NCI-H69 (cell line): ENCODE measurements at regions not wholly inside any gene's neighbourhood (a gene's known extent, or its start where the extent isn't known, plus 50 kb on each side); places are given as distances from the start of the nearest gene placed in this dataset.
"Not testable (repeated sequence)": the region's sequence is repeated elsewhere in the genome, so short reads cannot be mapped to it uniquely, and the experiment has no call there.

Experiments
- DNase-seq: peaks from one replicate; lab custom pipeline; 2025; lab: John Stamatoyannopoulos, UW

DNA sequence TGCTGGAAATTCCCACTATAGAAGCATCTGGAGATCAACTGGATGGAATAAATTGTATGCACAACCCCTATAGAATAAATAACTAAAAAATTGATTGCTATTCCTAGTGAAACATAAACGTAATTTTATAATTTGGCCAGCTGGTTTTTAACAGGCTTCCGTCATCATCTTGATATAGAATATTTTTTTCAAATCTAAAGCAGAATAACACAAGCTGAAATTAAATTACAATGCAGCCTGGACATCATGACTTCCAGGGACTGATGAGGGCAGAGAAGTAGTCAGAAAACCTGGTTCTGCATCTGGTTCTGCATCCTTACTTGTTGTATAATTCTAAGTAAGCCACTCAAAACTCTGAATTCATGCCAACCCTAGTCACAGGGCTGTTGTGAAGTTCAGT lies 146.1 kb downstream of the MEX3B start:
- no peak for DNase-seq

DNA sequence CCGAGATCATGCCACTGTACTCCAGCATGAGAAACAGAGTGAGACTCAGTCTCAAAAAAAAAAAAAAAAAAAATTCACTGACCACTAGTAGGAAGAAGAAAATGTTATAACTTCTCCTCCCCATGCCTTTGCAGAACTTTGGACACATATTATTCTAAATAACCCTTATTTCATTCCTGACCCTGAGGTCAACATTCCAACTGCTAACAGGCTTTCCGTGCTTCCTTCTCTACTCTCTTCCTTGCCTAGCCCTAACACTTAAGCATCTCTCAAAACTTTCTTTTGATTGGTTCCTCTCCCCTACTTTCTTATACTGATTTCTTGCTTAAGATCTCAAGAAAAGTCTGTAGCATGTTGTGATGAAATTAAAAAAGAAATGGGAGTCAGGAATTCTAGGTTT lies 146.8 kb downstream of the MEX3B start:
- DNase-seq = no peak

DNA sequence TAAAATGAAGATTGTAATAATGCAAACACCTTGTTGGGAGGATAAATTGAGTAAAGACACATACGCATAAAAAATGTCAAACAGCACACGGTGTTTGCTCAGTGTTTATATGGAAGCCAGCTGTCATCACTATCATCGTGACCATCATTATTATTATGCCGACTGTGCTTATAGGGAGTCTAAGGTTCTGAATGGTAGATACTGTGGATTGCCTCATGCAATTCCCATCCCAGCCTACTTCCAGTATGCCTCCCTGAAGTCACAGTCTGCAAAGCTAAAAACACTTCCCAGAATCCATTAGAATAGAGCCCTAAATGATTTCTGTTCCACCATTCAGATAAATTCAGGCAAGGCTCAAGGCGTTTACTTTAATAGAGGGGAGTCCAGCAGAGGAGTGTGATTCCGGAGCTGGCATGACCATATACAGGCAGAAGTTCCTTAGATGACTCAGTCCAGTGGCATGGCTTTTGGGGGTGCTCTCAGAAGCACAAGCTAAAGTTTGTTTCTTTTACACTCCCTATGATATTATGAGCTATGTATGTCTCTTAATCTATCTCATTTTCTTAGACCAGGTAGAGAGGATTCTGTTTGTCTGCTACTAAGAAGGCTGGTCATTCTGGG lies 148.7 kb downstream of the MEX3B start:
- DNase-seq = peak; percentile 28

DNA sequence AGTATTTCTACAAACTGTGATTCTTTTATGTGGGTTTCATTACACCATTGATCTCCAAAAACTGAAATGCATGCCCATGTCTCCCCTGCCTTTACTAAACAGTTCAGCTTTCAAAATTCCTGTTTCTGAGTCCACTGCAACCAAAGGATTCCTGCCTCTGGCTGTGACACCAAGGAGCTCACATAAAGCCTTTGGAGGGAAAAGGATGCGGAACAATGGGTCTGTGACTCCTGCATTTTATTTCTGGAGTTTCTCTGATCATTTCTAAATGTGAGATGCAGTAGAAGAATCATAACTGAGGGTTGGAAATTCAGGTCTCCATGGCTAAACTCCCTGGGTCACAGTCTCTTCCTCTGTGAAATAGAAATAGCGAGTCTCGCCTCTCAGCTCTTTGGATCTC lies 149.5 kb downstream of the MEX3B start:
- DNase-seq = no peak

DNA sequence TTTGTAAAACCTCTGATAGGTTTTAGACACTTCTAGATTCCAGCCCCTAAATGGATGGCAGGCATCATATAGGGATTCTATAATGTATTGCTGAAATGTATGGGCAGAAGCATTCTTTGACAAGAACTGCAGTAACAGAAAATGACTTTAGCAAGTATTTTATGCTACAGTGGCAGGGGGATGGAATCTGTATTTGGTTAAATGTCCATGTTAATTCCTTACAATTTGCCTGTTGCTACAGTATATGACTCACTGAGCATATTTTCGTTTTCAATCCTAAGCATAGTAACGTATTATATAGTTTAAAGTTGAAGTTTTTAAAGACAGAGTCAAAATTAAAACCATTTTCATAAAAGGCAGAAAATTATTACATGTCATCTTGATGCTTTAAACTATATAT lies 150.1 kb downstream of the MEX3B start:
- no peak for DNase-seq

DNA sequence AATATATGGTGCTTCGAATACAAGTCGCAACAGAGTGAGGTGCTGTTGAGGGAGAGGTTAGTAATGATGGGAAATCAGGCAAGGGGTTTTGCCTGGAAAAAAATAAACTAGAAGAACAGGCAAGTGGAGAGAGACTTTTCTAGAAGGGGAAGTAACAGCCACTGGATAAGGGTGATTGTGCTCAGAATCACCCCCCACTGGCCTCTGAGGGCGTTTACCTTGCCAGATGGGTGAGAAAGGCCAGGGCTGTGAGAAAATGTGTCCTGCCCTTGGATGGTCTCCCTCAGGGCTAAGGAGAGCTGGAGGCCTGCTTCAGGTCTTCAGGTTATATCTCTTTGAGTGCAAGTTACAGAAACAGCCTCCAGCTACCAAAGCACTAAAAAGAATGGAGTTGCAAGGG lies 151.8 kb downstream of the MEX3B start:
- no peak for DNase-seq

DNA sequence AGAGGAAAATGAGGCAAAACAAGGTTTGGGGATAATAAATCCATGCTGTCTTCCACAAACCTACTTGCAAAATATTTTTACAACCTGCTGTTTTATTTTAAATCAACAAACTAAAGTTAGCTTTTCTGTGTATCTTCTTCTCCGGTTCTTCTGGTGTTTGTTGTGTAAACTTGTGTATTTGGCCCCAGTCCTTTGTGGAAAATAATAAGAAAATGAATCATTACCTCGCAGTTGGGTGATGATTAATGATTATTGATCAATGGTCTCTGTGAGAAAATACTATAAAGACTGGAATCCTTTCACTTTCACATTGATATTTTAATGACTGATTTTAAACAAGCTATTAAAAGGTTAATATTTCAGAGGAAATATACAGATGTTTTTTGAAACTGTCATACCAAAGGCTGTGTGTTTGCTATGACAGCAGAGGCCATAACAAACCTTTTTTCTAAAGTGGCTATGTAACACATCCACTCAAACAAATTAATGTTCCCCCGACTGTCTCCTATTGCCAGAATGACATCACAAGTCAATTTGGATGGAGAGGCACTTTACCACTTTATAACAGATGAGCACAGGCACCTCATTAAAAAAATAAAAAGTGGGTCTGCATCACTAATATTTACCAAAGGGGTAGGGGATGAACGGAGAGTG lies 152.5 kb downstream of the MEX3B start:
- peak; percentile 3 for DNase-seq

DNA sequence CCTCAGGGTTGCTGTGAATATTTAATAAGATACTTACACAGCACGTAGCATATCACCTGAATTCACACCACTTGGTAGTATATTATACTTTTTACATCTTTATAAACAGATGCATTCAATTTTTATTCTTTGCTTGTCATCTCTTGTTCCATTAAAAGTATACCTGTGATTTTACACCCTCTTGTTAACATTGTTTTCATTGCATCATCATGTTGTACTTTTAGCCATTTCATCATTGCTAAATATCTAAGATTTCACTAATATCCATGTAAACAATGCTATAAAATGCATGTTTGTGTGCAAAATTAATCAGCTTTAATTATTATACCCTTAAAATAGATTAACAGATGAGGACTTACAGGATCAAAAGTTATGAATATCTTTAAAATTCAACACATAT lies 155.3 kb downstream of the MEX3B start:
- no peak for DNase-seq

DNA sequence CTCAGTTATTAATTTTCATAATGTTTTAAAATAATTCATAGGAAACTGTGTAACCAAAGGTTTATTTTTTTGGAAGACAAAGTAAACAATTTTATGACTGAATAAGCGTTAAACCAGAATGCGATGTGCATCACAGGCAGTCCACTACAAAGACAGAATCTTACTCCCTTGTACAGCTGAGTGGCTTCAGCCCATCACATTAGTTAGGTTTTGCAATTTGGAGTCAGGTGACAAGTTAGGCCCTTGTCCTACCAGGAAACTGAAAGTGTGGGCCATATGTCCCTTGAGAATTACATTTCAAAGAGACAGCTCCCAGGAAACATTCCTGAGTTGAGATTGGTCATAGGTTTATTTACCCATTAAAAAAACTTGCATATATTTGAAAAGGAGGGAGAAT lies 156.3 kb downstream of the MEX3B start:
- DNase-seq = no peak

DNA sequence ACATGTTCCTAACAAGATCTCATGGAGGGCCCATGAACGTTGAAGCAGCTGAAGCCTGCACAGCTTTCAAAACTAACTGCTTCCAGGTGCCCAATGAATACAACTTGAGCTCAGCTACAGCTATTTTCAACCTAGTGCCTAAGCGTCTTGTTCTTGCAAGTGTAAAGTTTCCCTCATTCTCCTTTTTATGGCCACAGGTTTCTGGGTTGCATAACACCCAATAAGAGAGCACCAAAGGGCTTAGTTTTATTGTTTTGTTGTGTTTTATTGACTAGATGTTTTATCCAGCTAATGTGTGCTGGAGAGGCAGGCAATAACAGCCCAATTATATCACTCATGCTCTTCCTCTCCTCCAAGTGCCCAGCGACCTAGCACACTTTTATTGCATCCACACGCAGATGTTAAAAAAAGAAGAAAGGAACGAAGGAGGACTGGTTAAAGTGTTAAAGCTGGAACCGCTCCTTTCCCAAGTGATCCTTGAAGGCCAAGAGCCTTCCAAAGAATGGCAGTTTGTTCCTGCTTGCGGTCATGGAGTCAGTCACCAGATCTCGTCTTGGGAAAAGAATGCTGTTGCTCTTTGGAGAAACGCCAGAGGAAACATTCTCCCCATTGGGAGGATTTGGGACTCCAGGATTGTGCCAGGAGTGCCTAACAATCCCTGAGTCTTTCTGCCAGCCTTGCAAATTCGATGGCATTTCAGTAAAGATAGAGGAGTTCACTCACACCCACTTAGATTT lies 156.9 kb downstream of the MEX3B start:
- DNase-seq = no peak

DNA sequence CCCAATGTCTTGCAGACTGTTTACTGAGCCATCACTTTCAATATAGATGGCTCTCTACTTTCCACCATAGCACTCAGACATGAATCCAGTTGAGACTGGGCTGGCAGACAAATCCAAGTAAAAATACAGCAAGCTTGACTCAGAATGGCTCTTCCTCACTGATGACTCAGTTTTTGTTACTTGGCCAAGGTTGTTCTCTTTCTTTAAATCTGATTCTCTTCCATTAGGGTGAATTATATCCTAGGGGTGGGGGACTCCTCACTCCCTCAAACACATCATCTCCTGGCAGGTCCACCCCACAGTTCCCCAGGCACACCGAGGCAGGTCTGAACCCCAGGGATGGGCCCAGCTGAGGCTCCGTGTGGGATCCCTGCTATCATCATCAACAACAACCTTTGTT lies 157.9 kb downstream of the MEX3B start:
- DNase-seq = no peak

DNA sequence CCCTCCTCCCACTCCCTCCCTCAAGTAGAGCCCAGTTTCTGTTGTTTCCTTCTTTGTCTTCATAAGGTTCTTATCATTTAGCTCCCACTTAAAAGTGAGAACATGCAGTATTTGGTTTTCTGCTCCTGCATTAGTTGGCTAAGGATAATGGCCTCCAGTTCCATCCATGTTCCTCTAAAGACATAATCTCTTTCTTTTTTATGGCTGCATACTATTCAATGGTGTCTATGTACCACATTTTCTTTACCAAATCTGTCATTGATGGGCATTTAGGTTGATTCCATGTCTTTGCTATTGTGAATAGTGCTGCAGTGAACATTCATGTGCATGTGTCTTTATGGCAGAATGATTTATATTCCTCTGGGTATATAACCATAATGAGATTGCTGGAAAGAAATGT lies 158.6 kb downstream of the MEX3B start:
- not testable (repeated sequence) for DNase-seq

DNA sequence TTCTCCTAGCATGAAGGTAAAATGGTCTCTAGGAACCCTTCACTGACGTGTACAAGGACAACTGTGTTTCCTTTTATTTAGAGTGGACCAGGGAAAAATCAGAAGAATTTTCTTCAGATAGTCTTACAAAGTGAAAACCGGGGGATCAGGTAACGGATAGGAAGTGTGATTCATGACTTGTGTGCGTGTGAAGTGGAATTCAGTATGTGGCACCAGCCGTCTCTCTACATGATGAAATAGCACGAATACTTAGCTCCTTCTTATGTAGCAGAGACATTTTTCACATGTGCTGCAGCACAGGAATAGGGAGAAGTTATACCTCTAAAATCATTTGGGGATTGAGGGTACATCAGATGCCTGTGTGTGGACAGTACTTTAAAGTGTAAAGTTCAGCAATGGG lies 159.2 kb downstream of the MEX3B start:
- no peak for DNase-seq

DNA sequence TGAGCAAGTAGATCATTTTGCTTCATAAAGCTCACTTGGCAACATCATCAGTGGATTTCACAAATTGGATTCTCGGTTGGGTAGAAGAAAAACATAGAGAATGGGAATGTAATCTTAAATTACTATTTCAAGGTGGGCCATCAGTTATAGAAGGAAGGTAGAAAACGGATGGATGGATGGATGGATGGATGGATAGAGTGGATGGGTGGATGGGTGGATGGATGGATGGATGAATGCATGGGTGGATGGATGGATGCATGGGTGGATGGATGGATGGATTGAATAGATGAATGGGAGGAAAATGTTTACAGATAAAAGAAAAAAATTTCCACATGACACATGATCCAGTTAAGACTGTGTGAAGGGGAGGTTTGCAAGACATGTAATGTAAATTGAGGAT lies 159.7 kb downstream of the MEX3B start:
- no peak for DNase-seq

DNA sequence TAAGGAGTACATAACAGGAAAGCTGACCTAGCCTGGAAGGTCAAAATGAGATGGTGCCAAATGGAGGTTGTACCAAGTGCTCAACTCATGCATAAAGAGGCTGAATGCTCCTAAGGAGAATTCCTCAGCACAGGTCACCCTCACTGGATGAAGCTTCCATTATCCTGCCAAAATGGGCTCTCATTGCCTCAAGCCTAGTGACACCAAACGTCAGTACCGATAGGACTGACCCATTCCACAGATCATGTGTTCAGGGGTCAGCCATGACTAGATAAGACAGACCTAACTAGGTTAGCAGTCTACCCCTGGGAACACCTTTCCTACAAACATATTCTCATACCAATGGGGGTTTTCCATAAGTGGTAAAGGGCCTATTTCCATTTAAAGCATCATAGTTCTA lies 160.7 kb downstream of the MEX3B start:
- no peak for DNase-seq

DNA sequence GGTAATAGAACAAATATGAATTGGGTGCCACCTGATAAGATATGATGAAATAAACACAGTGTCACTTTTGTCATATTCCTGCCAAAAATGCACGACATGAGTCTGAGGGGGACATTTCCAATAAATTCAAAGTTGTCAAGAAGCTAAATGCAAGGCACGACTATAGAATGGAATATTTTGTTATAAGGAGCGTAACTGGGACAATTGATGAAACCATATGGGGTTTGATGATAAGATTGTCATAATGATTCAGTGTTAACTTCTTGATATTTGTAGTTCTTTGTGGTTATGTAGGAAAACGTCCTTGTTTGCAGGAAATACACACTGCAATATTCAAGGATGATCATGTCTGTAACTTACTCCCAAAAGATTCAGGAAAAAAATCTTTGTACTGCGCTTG lies 163.3 kb downstream of the MEX3B start:
- DNase-seq = no peak

DNA sequence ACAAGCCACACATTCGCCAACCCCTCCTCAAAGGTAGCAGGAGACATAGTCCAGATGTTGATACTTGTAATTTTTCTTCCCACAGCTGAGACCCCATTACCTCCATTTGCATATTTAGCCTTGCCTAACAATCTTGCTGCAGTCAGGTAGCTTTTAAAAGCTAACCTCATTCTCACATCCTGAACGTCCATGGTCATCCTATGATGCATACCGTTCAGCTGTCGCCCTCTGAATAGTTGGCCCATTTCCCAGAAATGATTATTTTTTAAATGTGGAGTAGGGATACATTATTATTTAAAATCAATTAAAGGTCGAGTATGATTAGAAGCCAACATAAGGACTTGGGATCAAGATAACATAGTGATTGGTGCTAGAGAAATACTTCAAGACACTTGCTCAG lies 165.0 kb downstream of the MEX3B start:
- DNase-seq = peak; percentile 53

DNA sequence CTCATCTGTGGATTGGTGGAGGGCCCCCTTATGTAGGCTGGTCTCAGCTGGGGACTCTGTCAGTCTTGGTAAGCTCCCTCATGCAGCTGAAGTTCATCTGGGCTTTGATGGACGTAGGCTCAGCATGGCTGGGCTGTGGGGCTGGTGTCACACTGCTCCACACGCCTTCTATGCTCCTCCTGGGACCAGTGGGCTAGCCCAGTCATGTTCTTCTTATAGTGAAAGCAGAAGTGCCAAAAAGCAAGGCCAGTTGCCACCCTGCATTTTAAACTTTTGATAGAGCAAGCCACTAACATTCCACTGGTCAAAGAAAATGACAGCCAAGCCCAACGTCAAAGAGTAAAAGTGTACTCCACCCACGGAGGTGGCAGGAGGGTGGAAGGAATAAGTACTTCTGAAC lies 165.5 kb downstream of the MEX3B start:
- no peak for DNase-seq

DNA sequence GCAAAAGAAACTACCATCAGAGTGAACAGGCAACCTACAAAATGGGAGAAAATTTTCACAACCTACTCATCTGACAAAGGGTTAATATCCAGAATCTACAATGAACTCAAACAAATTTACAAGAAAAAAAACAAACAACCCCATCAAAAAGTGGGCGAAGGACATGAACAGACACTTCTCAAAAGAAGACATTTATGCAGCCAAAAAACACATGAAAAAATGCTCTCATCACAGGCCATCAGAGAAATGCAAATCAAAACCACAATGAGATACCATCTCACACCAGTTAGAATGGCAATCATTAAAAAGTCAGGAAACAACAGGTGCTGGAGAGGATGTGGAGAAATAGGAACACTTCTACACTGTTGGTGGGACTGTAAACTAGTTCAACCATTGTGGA lies 170.1 kb downstream of the MEX3B start:
- DNase-seq = not testable (repeated sequence)

DNA sequence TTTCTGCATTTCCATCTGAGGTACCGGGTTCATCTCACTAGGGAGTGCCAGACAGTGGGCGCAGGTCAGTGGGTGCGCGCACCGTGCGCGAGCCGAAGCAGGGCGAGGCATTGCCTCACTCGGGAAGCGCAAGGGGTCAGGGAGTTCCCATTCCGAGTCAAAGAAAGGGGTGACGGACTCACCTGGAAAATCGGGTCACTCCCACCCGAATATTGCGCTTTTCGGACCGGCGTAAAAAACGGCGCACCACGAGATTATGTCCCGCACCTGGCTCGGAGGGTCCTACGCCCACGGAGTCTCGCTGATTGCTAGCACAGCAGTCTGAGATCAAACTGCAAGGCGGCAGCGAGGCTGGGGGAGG lies 175.1 kb downstream of the MEX3B start:
- not testable (repeated sequence) for DNase-seq

DNA sequence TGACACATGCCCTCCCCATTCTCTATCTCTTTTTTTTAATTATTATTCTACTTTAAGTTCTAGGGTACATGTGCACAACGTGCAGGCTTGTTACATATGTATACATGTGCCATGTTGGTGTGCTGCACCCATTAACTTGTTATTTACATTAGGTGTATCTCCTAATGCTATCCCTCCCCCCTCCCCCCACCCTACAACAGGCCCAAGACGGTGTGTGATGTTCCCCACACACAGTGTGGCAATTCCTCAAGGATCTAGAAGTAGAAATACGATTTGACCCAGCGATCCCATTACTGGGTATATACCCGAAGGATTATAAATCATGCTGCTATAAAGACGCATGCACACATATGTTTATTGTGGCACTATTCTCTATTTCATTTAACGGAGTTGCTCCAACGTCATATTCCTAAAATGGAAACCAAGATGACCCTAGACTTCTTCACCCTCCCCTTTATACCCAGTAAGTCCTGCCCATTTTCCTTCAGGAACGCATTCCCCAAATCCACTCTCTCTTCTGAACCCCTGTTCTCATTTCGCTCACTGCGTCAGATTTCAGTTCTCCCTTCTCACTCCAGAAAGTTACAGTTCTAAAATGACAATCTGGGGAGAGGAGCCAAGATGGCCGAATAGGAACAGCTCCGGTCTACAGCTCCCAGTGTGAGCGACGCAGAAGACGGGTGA lies 175.6 kb downstream of the MEX3B start:
- DNase-seq = not testable (repeated sequence)

DNA sequence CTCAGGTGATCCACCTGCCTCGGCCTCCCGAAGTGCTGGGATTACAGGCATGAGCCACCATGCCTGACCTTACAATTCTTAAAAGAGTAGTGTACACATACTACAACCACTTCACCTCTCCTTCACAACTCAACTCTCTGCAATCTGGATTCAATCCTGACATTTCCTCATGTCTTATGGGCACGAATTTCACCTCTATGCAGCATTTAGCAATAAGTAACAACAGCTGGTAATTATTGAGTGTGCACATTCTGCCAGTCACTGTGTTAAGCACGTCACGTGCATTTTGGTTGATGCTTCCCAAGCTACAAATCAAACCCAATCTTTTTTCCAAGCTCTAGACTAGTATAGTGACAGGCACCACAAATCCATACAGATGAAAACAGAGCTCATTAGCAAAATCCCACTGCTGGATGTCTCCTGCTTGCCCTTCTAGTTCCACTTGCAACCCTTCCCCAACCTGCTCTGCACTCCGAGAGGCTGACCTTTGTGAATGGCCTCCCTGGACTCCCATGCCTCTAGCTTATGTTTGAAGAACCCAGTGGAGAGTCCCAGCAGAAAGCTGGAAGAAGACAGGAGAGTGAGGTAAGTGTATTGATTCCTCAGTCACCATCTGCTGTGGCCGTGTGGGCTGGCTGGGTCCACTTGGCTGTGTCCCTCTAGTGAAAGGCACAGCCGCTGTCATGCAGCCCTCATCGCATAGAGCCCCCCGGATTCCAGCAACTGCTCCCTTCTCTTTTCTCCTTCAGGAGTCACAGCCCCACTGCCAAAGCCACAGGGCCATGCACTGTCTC lies 176.5 kb downstream of the MEX3B start:
- DNase-seq = no peak
